ENCODE measurements at regions not wholly inside any gene's neighbourhood (a gene's known extent, or its start where the extent isn't known, plus 50 kb on each side); places are given as distances from the start of the nearest gene placed in this dataset.

GRCh38 chr9:108184941-108185340 is 670.8 kb downstream of the ACTL7B start:
- Histone ChIP-seq H3K4me3 (no peak overlapping the region), H3K27ac (no peak overlapping the region)
- TF ChIP-seq CTCF (IDR thresholded peaks at IDR 0.05) = no peak
- DNase-seq (ENCODE audit: low spot score) = no peak

GRCh38 chr9:108184009-108184408 is 671.8 kb downstream of the ACTL7B start:
- H3K4me3 ChIP-seq = no peak overlapping the region
- no peak for TF ChIP-seq CTCF (IDR thresholded peaks at IDR 0.05)
- no peak for DNase-seq (ENCODE audit: low spot score)
- no peak overlapping the region for H3K27ac ChIP-seq

- no peak for DNase-seq (ENCODE audit: low spot score)
- no peak overlapping the region for H3K27ac ChIP-seq
- no peak overlapping the region for H3K4me3 ChIP-seq
- TF ChIP-seq CTCF (IDR thresholded peaks at IDR 0.05) = no peak
These were observed 672.8 kb downstream of the ACTL7B start for GRCh38 chr9:108182950-108183381.

- DNase-seq (ENCODE audit: low spot score) = no peak
- TF ChIP-seq CTCF (IDR thresholded peaks at IDR 0.05) = no peak
- no peak overlapping the region for H3K27ac ChIP-seq
- H3K4me3 ChIP-seq = no peak overlapping the region
These were observed 673.5 kb downstream of the ACTL7B start for GRCh38 chr9:108182270-108182669.

GRCh38 chr9:108181441-108181840 is 674.3 kb downstream of the ACTL7B start:
- no peak for TF ChIP-seq CTCF (IDR thresholded peaks at IDR 0.05)
- no peak for DNase-seq (ENCODE audit: low spot score)
- no peak overlapping the region for H3K4me3 ChIP-seq
- no peak overlapping the region for H3K27ac ChIP-seq

- TF ChIP-seq CTCF (IDR thresholded peaks at IDR 0.05) = no peak
- Histone ChIP-seq H3K4me3 (no peak overlapping the region), H3K27ac (no peak overlapping the region)
- no peak for DNase-seq (ENCODE audit: low spot score)
These were observed 675.2 kb downstream of the ACTL7B start for GRCh38 chr9:108180541-108180940.

GRCh38 chr9:108178318-108178717 is 677.5 kb downstream of the ACTL7B start:
- H3K27ac ChIP-seq = no peak overlapping the region
- DNase-seq (ENCODE audit: low spot score) = no peak
- H3K4me3 ChIP-seq = no peak overlapping the region
- TF ChIP-seq CTCF (IDR thresholded peaks at IDR 0.05) = no peak
